NCI-H345 treated with DMSO at 0.1 percent for 48 hours (cell line): ENCODE measurements at regions not wholly inside any gene's neighbourhood (a gene's known extent, or its start where the extent isn't known, plus 50 kb on each side); places are given as distances from the start of the nearest gene placed in this dataset.
"Not testable (repeated sequence)": the region's sequence is repeated elsewhere in the genome, so short reads cannot be mapped to it uniquely, and the experiment has no call there.

Source experiments
- DNase-seq: peaks from one replicate; lab custom pipeline; 2025; ENCODE audit not compliant: unreplicated experiment; lab: John Stamatoyannopoulos, UW

DNA sequence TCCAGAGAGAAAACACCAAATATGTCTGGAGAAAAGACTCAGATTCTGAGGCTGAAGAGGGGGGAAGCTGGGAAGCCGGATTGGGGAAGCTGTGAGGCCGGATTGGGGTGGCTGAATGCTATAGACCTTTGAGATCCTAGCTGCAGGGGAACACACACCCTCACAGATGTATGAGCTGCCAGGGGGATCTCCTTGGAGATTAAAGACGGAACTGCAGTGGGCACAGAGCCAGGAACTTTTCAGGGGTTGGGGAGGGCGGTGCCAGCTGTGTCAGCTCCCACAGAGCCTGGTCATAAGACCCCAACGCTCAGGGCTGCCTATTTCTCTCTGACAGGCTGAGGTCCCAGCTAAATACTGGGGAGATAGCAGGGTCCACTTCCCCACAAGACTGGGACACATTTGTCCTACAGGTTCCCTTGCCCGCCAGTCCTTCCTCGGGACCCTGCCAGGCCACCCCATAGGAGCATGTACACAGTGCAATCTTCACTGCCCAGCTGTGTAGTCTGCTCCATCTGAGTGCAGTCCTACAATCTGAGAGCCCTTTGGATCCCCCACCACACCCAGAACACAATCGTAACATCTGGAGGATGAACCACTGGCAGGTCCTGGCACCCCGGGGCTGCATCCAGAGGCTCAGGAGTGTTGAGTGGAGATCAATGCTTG is 1893.9 kb downstream of the PCDH9 start:
- no peak for DNase-seq

DNA sequence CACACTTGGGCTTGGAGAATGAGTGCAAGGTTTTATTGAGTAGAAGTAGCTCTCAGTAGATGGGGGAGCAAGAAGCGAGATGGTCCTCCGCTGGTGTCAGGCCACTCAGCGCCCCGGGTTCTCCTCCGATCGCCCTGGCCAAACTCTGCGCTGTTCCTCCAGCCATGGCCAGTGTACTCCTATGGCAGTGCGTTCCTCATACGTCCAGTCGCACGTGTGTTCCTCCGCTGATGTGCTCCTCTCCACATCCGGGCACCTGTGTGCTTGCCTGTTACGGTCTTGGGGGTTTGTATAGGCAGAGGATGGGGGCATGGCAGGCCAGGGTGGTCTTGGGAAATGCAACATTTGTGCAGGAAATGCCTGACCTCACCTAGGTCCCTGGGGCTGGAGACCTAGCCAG is 1899.4 kb downstream of the PCDH9 start:
- no peak for DNase-seq

DNA sequence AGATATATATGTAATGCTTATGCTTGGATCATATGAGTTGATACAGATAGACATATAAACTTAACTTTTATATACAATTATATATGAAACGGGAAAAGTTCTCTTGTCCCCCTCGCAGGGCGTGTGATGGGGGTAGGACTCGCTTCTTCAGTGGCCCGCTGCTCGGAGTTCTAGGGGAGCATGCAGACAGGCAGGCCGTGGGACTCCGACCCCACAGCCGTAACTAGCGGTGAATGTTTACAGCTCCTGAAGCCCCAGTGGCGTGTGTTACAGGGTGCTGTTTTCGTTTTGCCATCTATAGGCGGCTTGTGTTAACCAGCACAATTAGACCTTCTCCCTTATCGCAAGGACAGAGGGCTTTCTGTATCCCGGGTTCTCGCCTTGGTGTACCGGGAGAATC is 1899.8 kb downstream of the PCDH9 start:
- DNase-seq = no peak

DNA sequence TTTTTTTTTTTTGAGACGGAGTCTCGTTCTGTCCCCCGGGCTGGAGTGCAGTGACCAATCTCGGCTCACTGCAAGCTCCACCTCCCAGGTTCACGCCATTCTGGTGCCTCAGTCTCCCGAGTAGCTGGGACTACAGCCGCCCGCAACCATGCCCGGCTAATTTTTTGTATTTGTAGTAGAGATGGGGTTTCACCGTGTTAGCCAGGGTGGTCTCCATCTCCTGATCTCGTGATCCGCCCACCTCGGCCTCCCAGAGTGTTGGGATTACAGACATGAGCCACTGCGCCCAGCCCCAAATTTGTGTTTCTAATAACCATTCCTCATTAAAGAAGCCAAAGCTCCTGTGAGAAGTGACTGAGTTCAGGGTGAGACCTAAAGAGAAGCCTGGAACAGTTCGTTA is 1906.9 kb downstream of the PCDH9 start:
- DNase-seq = not testable (repeated sequence)

DNA sequence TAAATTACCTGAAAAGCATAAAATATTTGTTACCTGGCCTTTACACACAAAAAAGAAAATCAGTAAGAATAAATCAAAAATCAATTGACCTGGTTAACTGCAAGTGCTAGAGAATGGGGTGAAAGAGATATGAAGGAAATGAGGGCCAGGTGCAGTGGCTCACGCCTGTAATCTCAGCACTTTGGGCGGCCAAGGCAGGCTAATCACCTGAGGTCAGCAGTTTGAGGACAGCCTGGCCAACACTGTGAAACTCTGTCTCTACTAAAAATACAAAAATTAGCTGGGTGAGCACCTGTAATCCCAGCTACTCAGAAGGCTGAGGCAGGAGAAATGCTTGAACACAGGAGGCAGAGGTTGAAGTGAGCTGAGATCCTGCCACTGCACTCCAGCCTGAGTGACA is 1908.7 kb downstream of the PCDH9 start:
- DNase-seq = not testable (repeated sequence)

DNA sequence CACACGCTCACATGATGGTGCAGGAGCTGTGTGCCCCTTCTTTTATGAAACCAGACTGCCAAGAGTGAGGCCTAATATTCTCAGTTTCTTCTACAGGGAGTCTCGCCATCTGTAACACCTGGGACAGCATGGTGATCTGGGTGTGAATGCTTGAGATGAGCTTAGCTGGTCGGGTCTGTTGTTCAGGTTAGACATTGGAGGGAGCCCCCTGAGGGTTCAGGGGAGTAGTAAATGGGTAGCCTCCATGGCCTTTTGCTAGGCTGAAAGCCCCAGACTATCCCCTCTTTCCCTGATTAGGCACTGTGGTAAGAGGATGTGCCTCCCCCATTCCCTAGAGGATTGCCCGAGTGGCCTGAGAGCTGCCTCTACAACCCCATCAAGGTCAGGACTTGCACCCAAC is 1916.1 kb downstream of the PCDH9 start:
- no peak for DNase-seq

DNA sequence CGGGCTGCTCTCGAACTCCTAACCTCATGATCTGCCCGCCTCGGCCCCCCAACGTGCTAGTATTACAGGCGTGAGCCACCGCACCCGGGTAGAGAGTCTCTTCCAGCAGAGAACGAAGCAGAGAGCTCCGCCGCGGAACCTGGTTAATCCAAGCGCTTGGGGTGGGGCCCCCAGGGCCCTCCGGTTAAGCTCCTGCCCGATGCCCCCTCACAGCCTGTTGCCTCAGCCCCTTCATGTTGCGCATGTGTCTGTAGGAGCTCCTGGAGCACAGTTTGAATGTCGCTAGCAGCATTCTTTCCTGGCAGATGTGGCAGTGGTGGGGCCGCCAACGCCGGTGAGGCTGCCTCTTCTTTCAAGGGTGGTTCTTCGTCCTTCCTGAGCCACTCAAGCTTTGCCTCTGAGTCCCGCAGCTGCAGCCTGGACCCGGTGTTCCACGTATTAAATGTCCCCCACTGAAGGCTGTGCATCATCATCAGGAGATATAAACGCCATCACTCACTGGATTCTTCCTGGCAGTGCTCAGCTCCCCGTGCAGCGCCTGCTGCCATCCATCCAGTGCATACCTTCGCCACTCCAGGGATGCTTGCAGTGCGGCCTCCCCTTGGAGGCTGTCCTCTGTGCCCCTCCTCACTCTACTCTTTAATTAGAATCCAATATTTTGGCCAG is 1919.3 kb downstream of the PCDH9 start:
- no peak for DNase-seq

DNA sequence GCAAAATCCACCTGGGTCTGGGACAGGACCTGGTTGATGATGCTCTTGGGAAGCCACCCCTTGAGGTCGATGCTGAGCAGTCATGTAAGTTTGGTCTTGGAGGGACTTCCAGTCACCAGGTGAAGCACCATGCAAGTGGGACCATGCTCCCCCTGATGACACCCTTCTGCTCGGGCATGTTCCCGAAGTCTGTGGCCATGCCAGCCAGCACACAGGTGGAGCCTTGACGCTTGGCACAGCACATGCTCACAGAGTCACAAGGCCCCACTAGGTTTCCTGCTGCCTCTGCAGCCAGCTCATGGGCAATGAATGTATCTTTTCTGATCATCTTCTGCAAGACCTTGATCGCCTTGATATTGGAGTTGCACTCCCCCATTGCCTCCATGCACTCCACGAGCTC is 1920.2 kb downstream of the PCDH9 start:
- no peak for DNase-seq

DNA sequence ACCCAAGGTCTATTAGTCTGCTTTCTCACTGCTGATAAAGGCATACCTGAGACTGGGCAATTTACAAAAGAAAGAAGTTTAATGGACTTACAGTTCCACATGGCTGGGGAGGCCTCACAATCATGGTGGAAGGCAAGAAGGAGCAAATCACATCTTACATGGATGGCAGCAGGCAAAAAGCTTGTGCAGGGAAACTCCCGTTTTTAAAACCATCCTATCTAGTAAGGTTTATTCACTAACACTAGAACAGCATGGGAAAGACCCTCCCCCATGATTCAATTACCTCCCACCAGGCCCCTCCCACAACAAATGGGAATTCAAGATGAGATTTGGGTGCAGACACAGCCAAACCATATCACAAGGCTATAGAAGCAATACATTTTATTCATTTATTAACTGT is 1921.4 kb downstream of the PCDH9 start:
- not testable (repeated sequence) for DNase-seq

DNA sequence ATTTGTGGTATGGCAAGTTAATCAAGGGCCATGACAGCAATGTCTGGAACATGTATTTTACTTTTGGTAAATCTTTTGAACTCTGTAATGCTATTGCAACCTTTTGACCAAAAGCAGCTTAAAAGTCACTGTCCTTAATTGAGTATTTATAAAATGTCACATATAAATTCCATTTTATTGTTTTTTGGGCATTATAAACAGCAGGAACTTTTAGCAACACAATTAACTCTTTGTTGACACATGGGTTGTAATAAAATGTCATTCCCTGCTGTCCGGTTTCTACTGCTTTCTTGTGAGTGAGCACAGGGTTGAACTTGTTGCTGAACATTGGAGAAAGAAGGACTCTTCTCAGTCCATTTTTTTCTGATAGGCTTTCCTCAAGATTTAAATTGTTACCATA is 1923.1 kb downstream of the PCDH9 start:
- DNase-seq = no peak

DNA sequence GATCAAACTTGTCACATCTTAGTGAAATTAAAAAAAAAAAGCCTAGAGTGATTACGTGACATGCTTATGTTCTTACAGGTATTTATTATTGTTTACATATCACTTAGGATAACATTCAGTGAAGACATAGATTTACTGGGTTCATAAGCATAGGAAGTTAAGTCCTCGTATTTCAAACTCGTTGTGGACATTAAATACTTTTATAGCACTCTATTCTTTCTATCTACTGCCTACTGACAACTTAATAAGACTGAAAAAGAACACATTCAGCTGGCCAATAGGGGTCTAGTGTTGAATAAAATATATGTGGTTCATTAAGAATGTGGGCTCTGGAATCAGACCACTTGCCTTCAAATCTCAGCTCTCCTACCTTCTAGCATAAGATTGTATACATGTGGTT is 1927.4 kb downstream of the PCDH9 start:
- DNase-seq = no peak

DNA sequence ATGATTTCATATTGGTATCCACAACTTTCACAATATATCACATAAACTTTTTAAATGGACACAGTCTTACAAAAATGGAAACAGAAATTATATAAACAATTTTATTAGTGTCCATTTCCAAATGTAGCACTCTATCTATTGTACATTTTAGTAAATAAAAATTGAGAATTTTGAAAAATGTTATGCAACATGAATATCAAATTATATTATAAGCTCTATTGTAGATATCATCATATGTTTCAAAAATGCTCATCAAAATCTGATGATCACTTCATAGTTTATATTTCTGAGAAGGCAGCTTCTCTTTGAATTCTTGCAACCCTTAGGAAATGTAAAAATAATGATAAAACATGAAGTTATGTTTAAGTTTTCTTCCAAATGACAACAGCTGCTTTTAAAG is 1928.6 kb downstream of the PCDH9 start:
- DNase-seq = no peak

DNA sequence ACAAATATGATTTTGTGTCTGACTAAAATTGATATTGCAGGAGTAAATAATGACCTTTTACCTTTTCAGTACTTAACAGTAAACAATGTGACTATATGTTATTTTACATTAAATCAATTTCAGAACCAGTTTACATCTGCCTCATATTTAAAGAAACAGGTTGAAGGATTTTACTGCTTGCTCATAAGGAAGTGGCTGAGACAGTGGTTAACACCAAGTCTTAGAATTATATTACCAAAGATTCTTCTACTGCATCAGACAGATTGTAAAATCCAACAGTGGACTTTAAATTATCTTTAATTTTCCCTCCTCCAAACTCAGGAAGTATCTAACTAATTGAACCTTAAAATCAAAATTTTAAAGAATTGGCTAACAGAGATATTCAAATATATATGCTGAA is 1929.9 kb downstream of the PCDH9 start:
- DNase-seq = no peak

DNA sequence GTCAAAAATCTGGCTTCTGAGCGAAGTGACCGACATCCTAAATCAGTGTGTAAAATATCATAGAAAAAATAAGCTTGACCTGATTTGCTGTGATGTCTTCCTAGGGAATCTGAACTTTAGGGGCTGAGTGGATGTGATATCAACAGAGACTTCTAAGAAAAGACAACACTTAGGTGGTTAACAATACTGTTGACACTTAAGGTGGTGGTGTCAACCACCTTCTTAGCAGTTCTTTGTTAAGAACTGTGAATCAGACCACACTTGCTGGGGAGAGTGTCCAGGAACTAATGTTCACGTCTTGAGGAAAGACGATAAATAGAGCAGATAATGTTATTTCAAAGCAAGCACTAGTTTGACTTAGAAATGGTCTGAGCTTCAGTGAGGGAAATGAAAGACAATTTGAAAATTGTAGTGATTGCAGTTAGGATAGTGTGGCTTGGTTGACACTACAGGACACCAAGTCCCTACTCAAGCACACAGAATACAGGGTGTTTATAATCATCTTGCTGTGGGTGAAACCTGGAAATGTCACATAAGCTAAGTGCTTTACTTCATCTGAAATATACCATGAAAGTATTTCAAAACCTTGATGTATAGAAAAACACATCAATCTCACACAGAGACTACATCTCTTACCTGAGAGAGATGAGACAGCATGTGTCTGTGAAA is 1936.5 kb downstream of the PCDH9 start:
- DNase-seq = no peak

DNA sequence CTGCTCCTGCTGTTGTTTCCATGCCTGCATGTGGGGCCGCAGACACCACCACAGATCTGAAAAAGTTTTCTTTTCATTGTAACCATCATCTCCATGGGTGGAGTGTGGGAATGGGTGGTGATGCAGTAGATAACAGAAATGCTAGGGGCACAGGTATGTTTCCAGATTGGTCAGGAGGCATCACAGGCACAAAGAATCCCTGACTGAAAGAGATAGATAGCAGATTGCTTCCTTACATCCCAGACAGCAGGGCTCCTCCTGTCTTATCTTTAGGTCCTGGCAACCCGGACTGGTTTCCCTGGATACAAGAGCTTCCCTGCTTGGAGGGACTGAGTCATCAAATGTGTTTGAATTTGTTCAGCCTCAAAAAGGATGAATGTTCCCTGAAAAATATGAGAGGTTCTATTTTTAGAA is 1937.6 kb downstream of the PCDH9 start:
- no peak for DNase-seq

DNA sequence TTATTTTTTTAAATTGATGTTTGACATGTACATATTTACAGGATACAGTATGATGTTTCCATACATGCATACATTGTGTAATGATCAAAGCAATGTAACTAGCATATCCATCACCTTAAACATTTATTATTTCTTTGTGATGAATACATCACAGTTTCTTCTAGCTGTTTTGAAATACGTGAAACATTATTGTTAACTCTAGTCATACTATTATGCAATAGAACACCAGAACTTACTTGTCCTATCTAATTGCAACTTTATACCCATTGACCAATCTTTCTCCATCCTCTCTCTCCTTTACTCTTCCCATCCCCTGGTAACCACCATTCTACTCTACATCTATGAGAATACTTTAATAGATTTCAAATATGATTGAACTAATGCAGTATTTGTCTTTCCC is 1942.7 kb downstream of the PCDH9 start:
- no peak for DNase-seq

DNA sequence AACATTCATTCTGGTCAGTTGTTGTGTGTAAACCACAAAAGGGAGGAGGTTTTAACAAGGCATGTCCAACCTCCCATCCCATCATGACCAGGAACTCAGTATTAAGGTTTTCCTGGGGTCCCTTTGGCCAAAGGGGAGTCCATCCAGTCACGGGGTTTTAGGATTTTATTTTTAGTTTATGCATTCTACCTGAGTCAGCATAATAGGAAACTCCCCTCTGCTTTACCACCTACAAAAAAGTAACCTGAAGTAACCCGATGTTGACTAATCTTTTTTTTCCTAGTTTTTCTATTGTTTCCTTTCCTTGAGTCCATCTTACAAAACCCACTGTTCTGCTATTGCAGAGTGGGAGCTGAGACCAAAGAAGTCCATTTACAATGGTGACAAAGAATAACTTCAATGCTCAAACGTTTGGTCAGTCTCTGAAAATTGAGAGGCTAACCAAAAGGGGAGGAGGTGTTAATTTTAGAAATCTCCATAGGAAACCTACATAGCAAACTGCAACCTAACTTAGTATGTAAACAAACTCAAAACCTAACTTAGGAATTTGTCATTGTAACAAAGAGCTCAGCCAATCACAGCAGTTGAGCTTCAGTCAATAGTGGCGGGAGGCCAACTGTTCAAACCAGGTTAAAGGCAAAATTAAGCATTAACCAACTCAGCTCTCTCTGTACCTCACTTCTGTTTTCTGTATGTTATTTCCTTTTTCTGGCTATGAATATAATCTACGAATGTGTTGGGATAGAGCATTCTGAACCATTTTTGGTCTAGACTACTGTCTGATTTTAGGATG is 1954.1 kb downstream of the PCDH9 start:
- no peak for DNase-seq

DNA sequence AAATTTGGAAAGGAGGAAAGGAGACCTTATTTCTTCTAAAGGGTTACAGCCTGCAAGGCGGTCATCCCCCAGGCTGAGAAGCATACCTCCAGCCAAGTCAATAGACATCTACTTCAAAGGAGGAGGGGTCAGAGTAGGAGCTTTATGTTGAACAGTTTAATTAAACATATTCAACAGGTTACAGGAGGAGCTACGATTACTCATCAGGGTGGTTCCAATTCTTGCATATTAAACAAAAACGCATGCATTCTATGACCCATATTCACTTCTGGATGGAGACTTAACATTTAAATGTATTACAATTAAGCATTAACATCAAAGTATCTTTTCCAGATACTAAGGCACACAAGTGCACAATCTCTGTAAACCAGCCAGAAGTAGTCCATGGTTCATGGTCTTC is 1955.0 kb downstream of the PCDH9 start:
- no peak for DNase-seq

DNA sequence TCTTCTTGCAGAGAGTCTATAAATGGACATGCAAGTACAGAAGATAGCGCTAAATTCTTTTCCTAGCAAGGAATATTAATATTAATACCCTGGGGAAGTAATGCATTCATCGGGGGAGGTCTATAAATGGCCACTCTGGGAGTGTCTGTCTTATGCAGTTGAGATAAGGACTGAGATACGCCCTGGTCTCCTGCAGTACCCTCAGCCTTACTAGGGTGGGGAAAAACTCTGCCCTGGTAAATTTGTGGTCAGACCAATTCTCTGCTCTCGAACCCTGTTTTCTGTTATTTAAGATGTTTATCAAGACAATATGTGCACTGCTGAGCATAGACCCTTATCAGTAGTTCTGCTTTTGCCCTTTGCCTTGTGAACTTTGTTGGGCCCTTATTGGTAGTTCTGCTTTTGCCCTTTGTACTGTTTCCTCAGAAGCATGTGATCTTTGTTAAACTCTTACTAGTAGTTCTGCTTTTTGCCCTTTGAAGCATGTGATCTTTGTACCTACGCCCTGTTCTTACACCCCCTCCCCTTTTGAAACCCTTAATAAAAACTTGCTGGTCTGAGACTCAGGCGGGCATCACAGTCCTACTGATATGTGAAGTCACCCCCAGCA is 1956.2 kb downstream of the PCDH9 start:
- not testable (repeated sequence) for DNase-seq

DNA sequence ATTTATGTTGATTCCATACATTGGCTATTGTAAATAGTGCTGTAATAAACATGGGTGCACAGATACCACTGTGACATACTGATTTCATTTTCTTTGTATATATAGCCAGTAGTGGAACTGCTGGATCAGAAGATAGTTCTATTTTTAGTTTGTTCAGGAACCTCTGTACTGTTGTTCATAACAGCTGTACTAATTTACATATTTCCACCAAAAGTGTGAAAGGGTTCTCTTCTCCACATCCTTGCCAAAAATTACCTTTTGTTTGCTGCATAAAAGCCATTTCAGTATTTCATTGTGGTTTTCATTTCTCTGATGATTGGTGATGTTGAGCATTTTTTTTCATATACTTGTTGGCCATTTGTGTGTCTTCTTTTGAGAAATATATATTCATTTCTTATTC is 1962.1 kb downstream of the PCDH9 start:
- no peak for DNase-seq

DNA sequence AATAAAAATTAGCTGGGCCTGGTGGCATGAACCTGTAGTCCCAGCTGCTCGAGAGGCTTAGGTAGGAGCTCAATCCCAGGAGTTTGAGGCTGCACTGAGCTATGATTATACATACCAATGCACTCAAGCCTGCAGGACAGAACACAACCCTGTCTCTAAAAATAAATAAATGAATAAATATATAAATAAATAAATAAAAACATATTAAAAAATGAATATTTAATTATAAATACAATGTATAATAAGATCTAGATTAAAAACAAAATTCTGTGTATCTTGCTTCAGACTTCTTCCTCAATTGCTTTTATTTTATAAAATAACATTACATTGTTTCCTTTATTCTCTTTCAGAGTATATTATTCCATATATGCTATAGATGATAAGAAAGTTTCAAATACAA is 1964.1 kb downstream of the PCDH9 start:
- no peak for DNase-seq
